AG04449 (cell line): ENCODE measurements at regions not wholly inside any gene's neighbourhood (a gene's known extent, or its start where the extent isn't known, plus 50 kb on each side); places are given as distances from the start of the nearest gene placed in this dataset.

Experiments used
- CTCF ChIA-PET: fragments of 350-600 bp; formaldehyde crosslinking; extraction: SDS; loops from one replicate; lab custom pipeline; 2021; ENCODE audit warnings: antibody characterized with exemption; lab: Yijun Ruan, JAX
- POLR2A ChIA-PET: fragments of 400-600, 350-600 bp; formaldehyde crosslinking; extraction: SDS; loops from one replicate; lab custom pipeline; 2020; ENCODE audit warnings: antibody characterized with exemption, inconsistent platforms; lab: Yijun Ruan, JAX
- DNase-seq: peaks from one replicate; pipeline ENCODE4 v3.0.0-alpha.2; 2010; ENCODE audit warnings: low read depth, low spot score
- H3K4me3 ChIP-seq: 2 replicates; pipeline ENCODE4 v1.5.1; 2011; ENCODE audit warnings: low read depth, mild to moderate bottlenecking, control low read depth, low read length
- CTCF ChIP-seq: IDR thresholded peaks from one replicate; pipeline ENCODE4 v1.5.1; 2011; ENCODE audit warnings: mild to moderate bottlenecking, moderate library complexity, low read length, control low read depth, inconsistent platforms; ENCODE audit not compliant: insufficient read depth; ENCODE audit errors: missing control alignments

- POLR2A ChIA-PET = no interaction called here
- CTCF ChIA-PET = no interaction called here
- no peak for DNase-seq
- no peak for TF ChIP-seq CTCF
- H3K4me3 ChIP-seq = no peak overlapping the region
These were observed 786.8 kb downstream of the FAM181B start for GRCh38 chr11:81946831-81947230.

GRCh38 chr11:81942646-81943045, 791.0 kb downstream of the FAM181B start:
- ChIA-PET CTCF (no interaction called here), POLR2A (no interaction called here)
- H3K4me3 ChIP-seq = no peak overlapping the region
- no peak for DNase-seq
- TF ChIP-seq CTCF = no peak

GRCh38 chr11:81941998-81942397, 791.7 kb downstream of the FAM181B start:
- DNase-seq = no peak
- H3K4me3 ChIP-seq = no peak overlapping the region
- POLR2A ChIA-PET = no interaction called here
- CTCF ChIA-PET = no interaction called here
- no peak for TF ChIP-seq CTCF

- ChIA-PET CTCF (no interaction called here), POLR2A (no interaction called here)
- no peak for DNase-seq
- H3K4me3 ChIP-seq = no peak overlapping the region
- TF ChIP-seq CTCF = no peak
These were observed 801.4 kb downstream of the FAM181B start for GRCh38 chr11:81932303-81932702.

- CTCF ChIA-PET = no interaction called here
- no peak overlapping the region for H3K4me3 ChIP-seq
- no peak for TF ChIP-seq CTCF
- no peak for DNase-seq
- POLR2A ChIA-PET = no interaction called here
These were observed 813.5 kb downstream of the FAM181B start for GRCh38 chr11:81920205-81920604.

GRCh38 chr11:81916451-81916850, 817.2 kb downstream of the FAM181B start:
- TF ChIP-seq CTCF = no peak
- ChIA-PET CTCF (no interaction called here), POLR2A (no interaction called here)
- no peak overlapping the region for H3K4me3 ChIP-seq
- DNase-seq = no peak
